VCaP (cell line): ENCODE measurements at regions not wholly inside any gene's neighbourhood (a gene's known extent, or its start where the extent isn't known, plus 50 kb on each side); places are given as distances from the start of the nearest gene placed in this dataset.

Experiments
- H3K27ac ChIP-seq: fragments of 450-650 bp; 2 replicates; pipeline ENCODE4 v1.5.1; 2017
- TF ChIP-seq, protein P1 (sequence below): fragments of 450-650 bp; conservative IDR thresholded peaks from 2 replicates; pipeline ENCODE4 v1.5.1; 2017; ENCODE audit warnings: mild to moderate bottlenecking, moderate library complexity

DNA sequence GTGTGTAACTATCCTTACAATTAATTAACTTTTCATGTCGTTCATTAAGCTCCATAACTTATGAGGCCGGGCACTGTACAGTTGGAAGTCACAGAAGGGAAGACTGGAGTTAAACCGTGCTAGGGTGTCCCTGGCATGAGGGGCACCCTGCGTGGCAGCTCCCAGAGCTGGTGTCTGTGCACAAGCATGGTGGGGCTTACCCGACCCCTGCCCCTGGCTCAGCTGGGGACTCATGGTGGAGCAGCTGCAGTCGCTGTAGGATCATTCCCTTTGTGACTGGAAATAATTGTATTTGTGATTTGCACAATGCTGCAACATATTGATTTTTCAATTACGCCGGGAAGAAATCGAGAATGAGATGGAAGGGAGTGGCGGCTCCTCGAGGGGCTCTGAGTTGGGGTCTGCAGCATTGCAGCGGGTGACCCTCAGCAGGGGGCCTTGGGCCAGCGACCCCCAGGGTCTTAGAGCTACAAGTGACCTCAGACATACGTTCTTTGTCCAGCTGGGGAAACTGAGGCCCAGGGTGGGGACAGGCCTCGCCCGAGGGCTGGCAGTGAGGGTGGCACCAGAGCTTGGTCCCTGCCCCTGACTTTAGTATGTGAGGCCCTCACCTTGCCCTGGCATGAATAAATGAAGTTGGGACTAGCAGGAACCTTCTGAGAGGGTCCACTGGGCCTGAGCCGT is 125.4 kb downstream of the KIF26A start:
- TF ChIP-seq, protein P1, sequence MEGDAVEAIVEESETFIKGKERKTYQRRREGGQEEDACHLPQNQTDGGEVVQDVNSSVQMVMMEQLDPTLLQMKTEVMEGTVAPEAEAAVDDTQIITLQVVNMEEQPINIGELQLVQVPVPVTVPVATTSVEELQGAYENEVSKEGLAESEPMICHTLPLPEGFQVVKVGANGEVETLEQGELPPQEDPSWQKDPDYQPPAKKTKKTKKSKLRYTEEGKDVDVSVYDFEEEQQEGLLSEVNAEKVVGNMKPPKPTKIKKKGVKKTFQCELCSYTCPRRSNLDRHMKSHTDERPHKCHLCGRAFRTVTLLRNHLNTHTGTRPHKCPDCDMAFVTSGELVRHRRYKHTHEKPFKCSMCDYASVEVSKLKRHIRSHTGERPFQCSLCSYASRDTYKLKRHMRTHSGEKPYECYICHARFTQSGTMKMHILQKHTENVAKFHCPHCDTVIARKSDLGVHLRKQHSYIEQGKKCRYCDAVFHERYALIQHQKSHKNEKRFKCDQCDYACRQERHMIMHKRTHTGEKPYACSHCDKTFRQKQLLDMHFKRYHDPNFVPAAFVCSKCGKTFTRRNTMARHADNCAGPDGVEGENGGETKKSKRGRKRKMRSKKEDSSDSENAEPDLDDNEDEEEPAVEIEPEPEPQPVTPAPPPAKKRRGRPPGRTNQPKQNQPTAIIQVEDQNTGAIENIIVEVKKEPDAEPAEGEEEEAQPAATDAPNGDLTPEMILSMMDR = no peak
- no peak overlapping the region for H3K27ac ChIP-seq

DNA sequence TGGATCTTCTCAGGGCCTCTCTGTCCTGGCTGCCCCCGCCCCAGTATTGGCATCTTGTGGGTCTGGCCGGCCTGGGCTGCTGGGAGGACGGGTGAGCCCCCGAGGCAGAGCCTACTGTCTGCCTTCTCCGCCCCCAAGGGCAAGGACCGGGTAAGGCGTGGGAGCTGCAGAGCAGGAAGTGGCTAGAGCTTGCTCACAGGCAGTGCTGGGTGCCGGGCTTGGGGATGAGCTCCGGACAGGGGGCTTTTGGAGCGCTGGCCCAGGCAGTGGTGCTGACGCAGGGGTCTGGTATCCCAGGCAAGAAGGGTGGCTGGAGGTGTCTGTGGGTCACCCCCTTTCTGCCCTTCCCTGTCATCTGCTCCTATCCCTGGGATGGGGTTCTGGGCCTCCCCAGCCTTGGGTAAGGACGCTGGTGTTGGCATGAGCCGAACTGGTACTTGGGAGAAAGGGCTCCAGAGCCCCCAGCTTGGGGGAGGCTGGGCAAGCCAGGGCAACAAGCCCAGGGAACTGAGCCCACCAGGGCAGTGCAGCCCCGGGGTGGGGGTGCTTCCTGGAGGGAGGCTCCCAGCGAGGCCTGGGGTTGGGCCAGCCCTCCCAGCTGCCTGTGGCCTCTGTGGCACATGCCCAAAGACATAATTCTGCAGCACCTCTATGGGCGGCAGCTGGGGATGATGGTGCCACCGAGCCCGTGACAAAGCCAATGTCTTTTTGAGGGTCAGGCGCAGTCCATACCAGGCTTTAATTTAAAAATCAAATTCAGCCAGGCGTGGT is 126.3 kb downstream of the KIF26A start:
- H3K27ac ChIP-seq = no peak overlapping the region
- TF ChIP-seq, protein P1 = no peak

DNA sequence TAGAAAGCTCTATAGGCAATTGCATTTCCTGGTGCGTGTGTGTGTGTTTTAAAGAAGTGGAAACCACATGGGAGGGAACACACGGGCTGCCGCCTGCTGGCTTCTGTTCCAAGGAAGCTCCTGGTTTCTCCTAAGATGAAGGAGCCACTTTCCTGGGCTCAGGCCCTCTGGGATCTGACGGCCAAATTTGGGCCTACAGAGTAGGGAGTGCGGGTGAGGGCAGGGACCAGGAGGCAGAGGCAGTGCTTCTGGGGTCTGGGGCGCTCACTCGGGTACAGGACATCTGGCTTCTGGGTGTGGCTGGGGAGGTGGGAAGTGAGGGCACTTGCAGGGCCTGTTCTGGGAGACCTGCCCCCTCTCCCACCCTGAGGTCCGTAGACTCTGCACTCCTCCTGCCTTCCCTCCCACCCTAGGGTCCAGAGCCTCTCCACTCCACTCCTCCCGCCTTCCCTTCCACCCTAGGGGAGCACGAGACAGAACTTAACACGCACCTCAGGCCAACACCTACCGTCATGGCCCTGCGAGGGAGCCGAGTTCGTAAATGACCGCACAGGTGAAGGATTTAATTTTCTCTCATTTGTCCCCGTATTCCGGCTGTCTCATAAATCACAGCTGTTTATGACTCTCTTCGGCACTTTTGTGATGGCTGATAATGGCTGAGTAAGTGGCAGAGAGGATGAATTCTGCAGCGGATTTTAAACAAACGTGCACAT is 127.7 kb downstream of the KIF26A start:
- TF ChIP-seq, protein P1 = no peak
- H3K27ac ChIP-seq = no peak overlapping the region

DNA sequence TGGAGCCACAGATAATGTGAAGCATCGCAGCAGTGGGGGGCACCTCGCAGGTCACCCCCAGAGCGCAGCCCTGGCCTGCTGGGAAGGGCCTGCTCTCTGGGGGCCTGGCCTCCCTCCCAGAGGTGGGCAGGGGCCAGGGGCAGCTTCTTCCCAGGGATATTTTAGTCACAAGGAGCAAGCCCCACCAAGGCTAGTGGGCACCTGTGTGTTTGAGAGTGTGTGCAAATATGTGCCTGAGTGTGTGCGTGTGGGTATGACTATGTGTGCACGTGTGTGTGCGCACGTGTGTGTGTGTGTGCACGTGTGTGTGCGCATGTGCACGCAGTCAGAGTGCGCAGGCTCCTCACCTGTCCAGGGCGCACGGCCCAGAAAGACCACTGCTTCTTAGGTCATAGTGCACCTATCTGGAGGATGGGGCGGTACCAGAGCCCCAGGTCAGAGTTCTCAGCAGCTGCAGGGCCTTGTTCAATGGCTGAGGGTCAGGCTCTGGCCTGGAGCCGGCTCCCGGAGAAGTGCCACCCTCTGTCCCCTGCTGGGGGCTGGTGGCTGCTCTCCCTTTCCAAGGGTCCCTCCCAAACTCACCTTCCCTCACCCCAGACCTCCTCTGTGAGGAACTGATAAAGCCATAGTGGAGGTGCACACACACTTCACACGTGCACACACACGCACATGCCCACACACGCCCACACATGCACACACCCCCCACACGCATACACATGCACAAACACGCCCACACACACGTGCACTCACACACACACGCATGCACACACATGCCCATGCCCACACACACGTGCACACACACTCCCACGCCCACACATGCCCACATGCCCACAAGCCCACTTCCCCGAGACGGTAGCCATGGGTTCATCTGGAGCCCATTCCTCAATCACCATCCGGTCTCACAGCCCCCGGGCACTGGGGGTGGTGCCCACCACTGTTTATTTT is 128.5 kb downstream of the KIF26A start:
- no peak overlapping the region for H3K27ac ChIP-seq

DNA sequence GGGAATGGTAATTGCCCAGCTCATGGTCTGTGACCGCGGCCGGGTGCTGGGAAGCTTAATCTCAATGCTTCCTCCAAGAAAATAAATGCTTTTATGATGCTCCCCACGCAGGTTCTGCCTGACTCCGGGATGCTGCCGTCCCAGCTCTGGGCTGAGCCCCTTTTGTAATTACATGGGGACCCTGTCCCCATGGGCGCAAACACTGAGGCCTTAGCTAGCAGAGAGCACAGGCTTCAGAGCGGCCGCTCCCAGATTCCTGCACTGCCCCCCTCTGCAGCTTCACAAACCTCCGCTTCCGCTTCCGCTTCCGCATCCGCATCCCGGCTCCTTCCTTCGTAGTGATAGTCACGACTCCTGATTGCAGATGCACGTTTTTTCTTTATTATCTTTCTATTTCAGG is 129.5 kb downstream of the KIF26A start:
- no peak overlapping the region for H3K27ac ChIP-seq
- TF ChIP-seq, protein P1 = no peak

More for the DNA sequence above, 128.5 kb downstream of the KIF26A start:
- TF ChIP-seq, protein P1 = no peak

DNA sequence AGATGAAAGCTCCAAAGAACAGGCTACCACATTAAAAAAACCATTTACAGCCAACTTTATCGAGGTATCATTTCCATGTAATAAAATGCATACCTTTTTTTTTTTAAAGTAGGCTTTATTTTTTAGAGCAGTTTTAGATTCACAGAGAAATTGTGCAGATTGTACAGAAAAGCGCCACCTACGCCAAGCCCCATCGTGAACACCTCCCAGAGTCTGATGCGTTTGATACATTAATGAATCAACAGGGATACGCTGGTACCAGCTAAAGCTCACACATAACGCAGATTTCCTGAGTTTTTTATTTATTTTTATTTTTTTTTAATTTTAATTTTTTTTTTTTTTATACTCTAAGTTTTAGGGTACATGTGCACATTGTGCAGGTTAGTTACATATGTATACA is 129.9 kb downstream of the KIF26A start:
- no peak overlapping the region for H3K27ac ChIP-seq
- TF ChIP-seq, protein P1 = no peak
